H9 (cell line): ENCODE measurements at regions not wholly inside any gene's neighbourhood (a gene's known extent, or its start where the extent isn't known, plus 50 kb on each side); places are given as distances from the start of the nearest gene placed in this dataset.

Experiments used
- DNase-seq: peaks from one replicate; pipeline ENCODE4 v3.0.0-alpha.2; 2017
- H2AFZ ChIP-seq: one replicate; pipeline ENCODE4 v1.6.1; 2013; ENCODE audit warnings: mild to moderate bottlenecking, low read length, control low read depth, moderate library complexity
- H2AK5ac ChIP-seq: 2 replicates; pipeline ENCODE4 v1.6.1; 2013; ENCODE audit warnings: low read length, control low read depth, mixed read lengths; ENCODE audit not compliant: insufficient read length
- H2BK120ac ChIP-seq: one replicate; pipeline ENCODE4 v1.6.1; 2013; ENCODE audit warnings: low read depth, mild to moderate bottlenecking, low read length, control low read depth, inconsistent platforms; ENCODE audit not compliant: poor library complexity, severe bottlenecking
- H2BK12ac ChIP-seq: 2 replicates; pipeline ENCODE4 v1.6.1; 2013; ENCODE audit warnings: low read length, control low read depth, mixed read lengths, low read depth; ENCODE audit not compliant: insufficient read length
- H2BK15ac ChIP-seq: 2 replicates; pipeline ENCODE4 v1.6.1; 2013; ENCODE audit warnings: low read depth, low read length, control low read depth
- H2BK20ac ChIP-seq: one replicate; pipeline ENCODE4 v1.6.1; 2013; ENCODE audit warnings: low read depth, mild to moderate bottlenecking, low read length, control low read depth, inconsistent platforms; ENCODE audit not compliant: poor library complexity, severe bottlenecking
- H2BK5ac ChIP-seq: 2 replicates; pipeline ENCODE4 v1.6.1; 2013; ENCODE audit warnings: low read length, control low read depth, mixed read lengths; ENCODE audit not compliant: insufficient read length
- H3K14ac ChIP-seq: 2 replicates; pipeline ENCODE4 v1.6.1; 2013; ENCODE audit warnings: low read length, control low read depth; ENCODE audit not compliant: insufficient read depth
- H3K18ac ChIP-seq: 2 replicates; pipeline ENCODE4 v1.6.1; 2013; ENCODE audit warnings: low read depth, mild to moderate bottlenecking, mixed read lengths, low read length, control low read depth; ENCODE audit not compliant: insufficient read length
- H3K23ac ChIP-seq: 2 replicates; pipeline ENCODE4 v1.6.1; 2013; ENCODE audit warnings: low read length, control low read depth, mixed read lengths, low read depth; ENCODE audit not compliant: insufficient read length
- H3K23me2 ChIP-seq: 2 replicates; pipeline ENCODE4 v1.6.1; 2013; ENCODE audit warnings: low read depth, mild to moderate bottlenecking, mixed read lengths, low read length, control low read depth; ENCODE audit not compliant: insufficient read length, poor library complexity, severe bottlenecking
- H3K27ac ChIP-seq: 2 replicates; pipeline ENCODE4 v1.5.1; 2013; ENCODE audit warnings: low read length, control low read depth, mixed read lengths, low read depth; ENCODE audit not compliant: insufficient read length
- H3K27me3 ChIP-seq: 2 replicates; pipeline ENCODE4 v1.6.1; 2013; ENCODE audit warnings: low read length, control low read depth, inconsistent platforms; ENCODE audit not compliant: insufficient read depth
- H3K4ac ChIP-seq: 2 replicates; pipeline ENCODE4 v1.6.1; 2013; ENCODE audit warnings: low read depth, mild to moderate bottlenecking, control low read depth, inconsistent platforms, low read length, moderate library complexity
- H3K4me1 ChIP-seq: 2 replicates; pipeline ENCODE4 v1.6.1; 2013; ENCODE audit warnings: low read length, control low read depth, inconsistent platforms; ENCODE audit not compliant: insufficient read depth
- H3K4me2 ChIP-seq: 2 replicates; pipeline ENCODE4 v1.6.1; 2013; ENCODE audit warnings: low read length, control low read depth, mixed read lengths; ENCODE audit not compliant: insufficient read length, insufficient read depth
- H3K56ac ChIP-seq: 2 replicates; pipeline ENCODE4 v1.6.1; 2013; ENCODE audit warnings: low read depth, mild to moderate bottlenecking, mixed read lengths, low read length, control low read depth; ENCODE audit not compliant: insufficient read length
- H3K79me1 ChIP-seq: 2 replicates; pipeline ENCODE4 v1.6.1; 2013; ENCODE audit warnings: low read depth, mild to moderate bottlenecking, moderate library complexity, low read length, control low read depth, inconsistent platforms; ENCODE audit not compliant: insufficient read depth, poor library complexity, severe bottlenecking
- H3K79me2 ChIP-seq: 2 replicates; pipeline ENCODE4 v1.6.1; 2013; ENCODE audit warnings: low read length, control low read depth, inconsistent platforms; ENCODE audit not compliant: insufficient read depth
- H3K9ac ChIP-seq: 2 replicates; pipeline ENCODE4 v1.6.1; 2013; ENCODE audit warnings: low read length, control low read depth, mixed read lengths; ENCODE audit not compliant: insufficient read length; ENCODE audit errors: extremely low read depth
- H3K9me3 ChIP-seq: one replicate; pipeline ENCODE4 v1.6.1; 2013; ENCODE audit warnings: low read depth, low read length, inconsistent platforms; ENCODE audit not compliant: control insufficient read depth
- H3T11ph ChIP-seq: one replicate; pipeline ENCODE4 v1.6.1; 2013; ENCODE audit warnings: mild to moderate bottlenecking, low read length, control low read depth, inconsistent platforms
- H4K20me1 ChIP-seq: one replicate; pipeline ENCODE4 v1.6.1; 2013; ENCODE audit not compliant: control insufficient read depth, insufficient read length, insufficient read depth
- H4K5ac ChIP-seq: 2 replicates; pipeline ENCODE4 v1.6.1; 2013; ENCODE audit warnings: low read depth, mild to moderate bottlenecking, mixed read lengths, low read length, control low read depth; ENCODE audit not compliant: insufficient read length
- H4K8ac ChIP-seq: replicated peaks from 2 replicates; pipeline ENCODE4 v1.6.1; 2013; ENCODE audit warnings: low read length, control low read depth, mixed read lengths, low read depth; ENCODE audit not compliant: insufficient read length
- H4K91ac ChIP-seq: 2 replicates; pipeline ENCODE4 v1.6.1; 2013; ENCODE audit warnings: low read depth, mild to moderate bottlenecking, moderate library complexity, mixed read lengths, low read length, control low read depth; ENCODE audit not compliant: insufficient read length
- H3K27ac Mint-ChIP-seq, 3 experiments: 2 replicates in 2 of 3; 3 replicates in 1 of 3; pipeline ENCODE4 v1.8.0; 2020 to 2021; ENCODE audit warnings: mixed read lengths in 3 of 3, mild to moderate bottlenecking in 1 of 3, moderate library complexity in 1 of 3
- H3K27me3 Mint-ChIP-seq: 2 replicates; pipeline ENCODE4 v1.8.0; 2021; ENCODE audit warnings: low read depth, mild to moderate bottlenecking, moderate library complexity, mixed read lengths
- H3K36me3 Mint-ChIP-seq, 3 experiments: 2 replicates in 2 of 3; 3 replicates in 1 of 3; pipeline ENCODE4 v1.8.0; 2020 to 2021; ENCODE audit warnings: low read depth in 3 of 3, mixed read lengths in 3 of 3; ENCODE audit not compliant: insufficient read depth in 1 of 3
- H3K4me1 Mint-ChIP-seq, 2 experiments: 2 replicates each; pipeline ENCODE4 v1.8.0; 2020; ENCODE audit warnings: mixed read lengths in 2 of 2
- H3K4me3 Mint-ChIP-seq, 2 experiments: 2 replicates in 1 of 2; 3 replicates in 1 of 2; pipeline ENCODE4 v1.8.0; 2020 to 2021; ENCODE audit warnings: mild to moderate bottlenecking in 2 of 2, mixed read lengths in 2 of 2, moderate library complexity in 1 of 2
- H3K9me3 Mint-ChIP-seq, 2 experiments: 2 replicates in 1 of 2; 3 replicates in 1 of 2; pipeline ENCODE4 v1.8.0; 2020; ENCODE audit warnings: mild to moderate bottlenecking in 2 of 2, mixed read lengths in 2 of 2, moderate library complexity in 1 of 2
- WGBS: extraction: QIAGEN DNeasy Blood & Tissue Kit; methylation state at CpG from one replicate; pipeline ENCODE4 v1.1.7; 2013; ENCODE audit warnings: missing lambda C conversion rate, low lambda C conversion rate, mixed read lengths; ENCODE audit not compliant: insufficient read length; ENCODE audit errors: extremely low coverage; 5-methylcytosine and 5-hydroxymethylcytosine counted together
- TF ChIP-seq, protein P1 (sequence below): fragments of 200-600 bp; sonication (generic); conservative IDR thresholded peaks from 3 replicates; pipeline ENCODE4 v1.8.0; 2021; ENCODE audit warnings: antibody characterized with exemption, mild to moderate bottlenecking

DNA sequence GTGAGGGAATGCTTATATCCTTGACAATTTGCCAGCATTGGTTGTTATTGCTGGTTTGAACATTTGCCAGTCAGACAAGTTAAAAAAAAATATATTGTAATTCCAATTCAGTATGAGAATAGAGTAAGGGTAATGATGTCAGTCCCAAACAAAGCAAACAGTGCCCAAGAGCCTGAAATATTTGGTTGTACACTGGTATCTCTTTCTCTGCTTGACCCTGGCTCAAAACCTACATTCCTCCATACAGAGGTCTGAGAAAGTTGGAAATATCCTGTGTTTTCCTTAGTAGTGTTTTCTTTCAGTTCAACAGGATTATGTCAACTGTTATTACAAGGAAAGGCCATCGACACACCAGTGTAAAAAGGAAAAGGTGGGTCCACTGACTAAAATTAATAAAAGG is 145.6 kb downstream of the MRPL39 start:
- no peak for DNase-seq
- Histone ChIP-seq H3T11ph (no peak overlapping the region), H3K4me2 (no peak overlapping the region), H3K27me3 (no peaks in the 10 kb centered on the region), H4K5ac (no peak overlapping the region), H2BK20ac (no peak overlapping the region), H4K8ac (no peak overlapping the region), H3K4me1 (no peaks in the 10 kb centered on the region), H3K14ac (no peak overlapping the region), H2BK120ac (no peak overlapping the region), H4K91ac (no peak overlapping the region), H3K23me2 (no peaks in the 10 kb centered on the region), H2BK12ac (no peak overlapping the region), H3K9ac (no peak overlapping the region), H4K20me1 (no peaks in the 10 kb centered on the region), H2AFZ (no peak overlapping the region), H3K27ac (no peak overlapping the region), H3K56ac (no peak overlapping the region), H3K23ac (no peak overlapping the region), H2AK5ac (no peak overlapping the region), H3K79me2 (no peaks in the 10 kb centered on the region), H2BK15ac (no peak overlapping the region), H3K18ac (no peak overlapping the region), H2BK5ac (no peak overlapping the region), H3K9me3 (no peaks in the 10 kb centered on the region), H3K4ac (no peak overlapping the region), H3K79me1 (no peaks in the 10 kb centered on the region)
- TF ChIP-seq, protein P1, sequence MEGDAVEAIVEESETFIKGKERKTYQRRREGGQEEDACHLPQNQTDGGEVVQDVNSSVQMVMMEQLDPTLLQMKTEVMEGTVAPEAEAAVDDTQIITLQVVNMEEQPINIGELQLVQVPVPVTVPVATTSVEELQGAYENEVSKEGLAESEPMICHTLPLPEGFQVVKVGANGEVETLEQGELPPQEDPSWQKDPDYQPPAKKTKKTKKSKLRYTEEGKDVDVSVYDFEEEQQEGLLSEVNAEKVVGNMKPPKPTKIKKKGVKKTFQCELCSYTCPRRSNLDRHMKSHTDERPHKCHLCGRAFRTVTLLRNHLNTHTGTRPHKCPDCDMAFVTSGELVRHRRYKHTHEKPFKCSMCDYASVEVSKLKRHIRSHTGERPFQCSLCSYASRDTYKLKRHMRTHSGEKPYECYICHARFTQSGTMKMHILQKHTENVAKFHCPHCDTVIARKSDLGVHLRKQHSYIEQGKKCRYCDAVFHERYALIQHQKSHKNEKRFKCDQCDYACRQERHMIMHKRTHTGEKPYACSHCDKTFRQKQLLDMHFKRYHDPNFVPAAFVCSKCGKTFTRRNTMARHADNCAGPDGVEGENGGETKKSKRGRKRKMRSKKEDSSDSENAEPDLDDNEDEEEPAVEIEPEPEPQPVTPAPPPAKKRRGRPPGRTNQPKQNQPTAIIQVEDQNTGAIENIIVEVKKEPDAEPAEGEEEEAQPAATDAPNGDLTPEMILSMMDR = no peak
- no peak overlapping the region for H3K27ac Mint-ChIP-seq
- no CpG with 5 or more reads among the region's 1 CpG for WGBS
- H3K4me1 Mint-ChIP-seq = no peaks in the 10 kb centered on the region
- H3K4me3 Mint-ChIP-seq = no peak overlapping the region
- no peaks in the 10 kb centered on the region for H3K9me3 Mint-ChIP-seq
- no peaks in the 10 kb centered on the region; a peak in 1 of 7 replicates for H3K36me3 Mint-ChIP-seq
- peaks cover 8% of the 10 kb centered on the region; the same call in 1 of the 2 replicates for H3K27me3 Mint-ChIP-seq
